ENCODE measurements at regions not wholly inside any gene's neighbourhood (a gene's known extent, or its start where the extent isn't known, plus 50 kb on each side); places are given as distances from the start of the nearest gene placed in this dataset.

GRCh38 chr5:165620394-165620793 is 2115.0 kb downstream of the MAT2B start:
- TF ChIP-seq MYC (IDR thresholded peaks at IDR 0.05; ENCODE audit: low read depth, low read length) (no peak), POLR2A (IDR thresholded peaks at IDR 0.05; ENCODE audit: extremely low read depth, insufficient read length) (no peak)

Measured in NB4 (cell line).